ENCODE measurements at regions not wholly inside any gene's neighbourhood (a gene's known extent, or its start where the extent isn't known, plus 50 kb on each side); places are given as distances from the start of the nearest gene placed in this dataset.
"Not testable (repeated sequence)": the region's sequence is repeated elsewhere in the genome, so short reads cannot be mapped to it uniquely, and the experiment has no call there.

- no peak for DNase-seq
Observed at GRCh38 chr4:138790706-138791340, 224.8 kb upstream of the NOCT start.

- no peak for DNase-seq
Observed at GRCh38 chr4:138789796-138790195, 225.8 kb upstream of the NOCT start.

- no peak for DNase-seq
Observed at GRCh38 chr4:138788857-138789256, 226.7 kb upstream of the NOCT start.

- DNase-seq, result no peak
Observed at GRCh38 chr4:138788267-138788790, 227.3 kb upstream of the NOCT start.

- not testable (repeated sequence) for DNase-seq
Observed at GRCh38 chr4:138779761-138780160, 235.8 kb upstream of the NOCT start.

GRCh38 chr4:138775890-138776289 lies 239.7 kb upstream of the NOCT start:
- no peak for DNase-seq

- DNase-seq, result no peak
Observed at GRCh38 chr4:138775489-138775888, 240.1 kb upstream of the NOCT start.

- DNase-seq, result no peak
Observed at GRCh38 chr4:138774940-138775339, 240.6 kb upstream of the NOCT start.

- not testable (repeated sequence) for DNase-seq
Observed at GRCh38 chr4:138774125-138774524, 241.5 kb upstream of the NOCT start.

GRCh38 chr4:138773321-138773720 lies 242.3 kb upstream of the NOCT start:
- DNase-seq, result no peak

GRCh38 chr4:138772366-138772765 lies 243.2 kb upstream of the NOCT start:
- no peak for DNase-seq

GRCh38 chr4:138770818-138771217 lies 244.8 kb upstream of the NOCT start:
- DNase-seq, result no peak

- no peak for DNase-seq
Observed at GRCh38 chr4:138766332-138766731, 249.2 kb upstream of the NOCT start.

GRCh38 chr4:138765442-138765841 lies 250.1 kb upstream of the NOCT start:
- DNase-seq, result no peak

GRCh38 chr4:138761638-138762220 lies 253.9 kb upstream of the NOCT start:
- no peak for DNase-seq

- DNase-seq, result no peak
Observed at GRCh38 chr4:138759554-138759902, 256.1 kb upstream of the NOCT start.

GRCh38 chr4:138758876-138759553 lies 256.6 kb upstream of the NOCT start:
- DNase-seq, result no peak

GRCh38 chr4:138758196-138758595 lies 257.4 kb upstream of the NOCT start:
- DNase-seq, result no peak

- no peak for DNase-seq
Observed at GRCh38 chr4:138757432-138757831, 258.1 kb upstream of the NOCT start.

GRCh38 chr4:138756519-138756918 lies 259.1 kb upstream of the NOCT start:
- DNase-seq, result no peak

GRCh38 chr4:138751309-138751708 lies 264.3 kb upstream of the NOCT start:
- no peak for DNase-seq

GRCh38 chr4:138749303-138749702 lies 266.3 kb upstream of the NOCT start:
- DNase-seq, result no peak

GRCh38 chr4:138741766-138742377 lies 273.7 kb upstream of the NOCT start:
- no peak for DNase-seq
